ENCODE measurements at regions not wholly inside any gene's neighbourhood (a gene's known extent, or its start where the extent isn't known, plus 50 kb on each side); places are given as distances from the start of the nearest gene placed in this dataset.

DNA sequence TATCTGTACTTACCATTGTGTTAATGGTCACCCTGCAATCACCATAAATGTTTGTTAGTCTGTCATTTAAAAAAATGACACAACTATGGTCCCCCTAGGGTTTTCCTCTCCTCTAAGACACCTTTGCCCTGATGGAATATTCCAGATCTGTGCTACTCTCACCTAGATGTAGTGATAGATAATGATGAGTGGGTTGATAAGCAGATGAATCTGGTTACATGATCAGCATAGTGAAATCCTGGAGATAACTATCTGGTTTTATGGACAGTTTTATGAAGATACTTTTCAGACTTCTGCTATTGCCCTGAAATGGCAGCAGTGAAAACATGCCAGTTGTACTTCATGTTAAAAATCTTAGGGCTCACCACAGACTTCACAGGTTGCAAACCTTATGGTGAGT is 152.4 kb downstream of the GATA3 start:
- TF ChIP-seq, protein P1, sequence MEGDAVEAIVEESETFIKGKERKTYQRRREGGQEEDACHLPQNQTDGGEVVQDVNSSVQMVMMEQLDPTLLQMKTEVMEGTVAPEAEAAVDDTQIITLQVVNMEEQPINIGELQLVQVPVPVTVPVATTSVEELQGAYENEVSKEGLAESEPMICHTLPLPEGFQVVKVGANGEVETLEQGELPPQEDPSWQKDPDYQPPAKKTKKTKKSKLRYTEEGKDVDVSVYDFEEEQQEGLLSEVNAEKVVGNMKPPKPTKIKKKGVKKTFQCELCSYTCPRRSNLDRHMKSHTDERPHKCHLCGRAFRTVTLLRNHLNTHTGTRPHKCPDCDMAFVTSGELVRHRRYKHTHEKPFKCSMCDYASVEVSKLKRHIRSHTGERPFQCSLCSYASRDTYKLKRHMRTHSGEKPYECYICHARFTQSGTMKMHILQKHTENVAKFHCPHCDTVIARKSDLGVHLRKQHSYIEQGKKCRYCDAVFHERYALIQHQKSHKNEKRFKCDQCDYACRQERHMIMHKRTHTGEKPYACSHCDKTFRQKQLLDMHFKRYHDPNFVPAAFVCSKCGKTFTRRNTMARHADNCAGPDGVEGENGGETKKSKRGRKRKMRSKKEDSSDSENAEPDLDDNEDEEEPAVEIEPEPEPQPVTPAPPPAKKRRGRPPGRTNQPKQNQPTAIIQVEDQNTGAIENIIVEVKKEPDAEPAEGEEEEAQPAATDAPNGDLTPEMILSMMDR (IDR thresholded peaks at IDR 0.05; ENCODE audit: insufficient read depth, low read length, poor library complexity, severe bottlenecking) = no peak
- TF ChIP-seq EZH2phosphoT487 (conservative IDR thresholded peaks at IDR 0.05; ENCODE audit: low read length) = no peak
